ENCODE measurements at regions not wholly inside any gene's neighbourhood (a gene's known extent, or its start where the extent isn't known, plus 50 kb on each side); places are given as distances from the start of the nearest gene placed in this dataset.

DNA sequence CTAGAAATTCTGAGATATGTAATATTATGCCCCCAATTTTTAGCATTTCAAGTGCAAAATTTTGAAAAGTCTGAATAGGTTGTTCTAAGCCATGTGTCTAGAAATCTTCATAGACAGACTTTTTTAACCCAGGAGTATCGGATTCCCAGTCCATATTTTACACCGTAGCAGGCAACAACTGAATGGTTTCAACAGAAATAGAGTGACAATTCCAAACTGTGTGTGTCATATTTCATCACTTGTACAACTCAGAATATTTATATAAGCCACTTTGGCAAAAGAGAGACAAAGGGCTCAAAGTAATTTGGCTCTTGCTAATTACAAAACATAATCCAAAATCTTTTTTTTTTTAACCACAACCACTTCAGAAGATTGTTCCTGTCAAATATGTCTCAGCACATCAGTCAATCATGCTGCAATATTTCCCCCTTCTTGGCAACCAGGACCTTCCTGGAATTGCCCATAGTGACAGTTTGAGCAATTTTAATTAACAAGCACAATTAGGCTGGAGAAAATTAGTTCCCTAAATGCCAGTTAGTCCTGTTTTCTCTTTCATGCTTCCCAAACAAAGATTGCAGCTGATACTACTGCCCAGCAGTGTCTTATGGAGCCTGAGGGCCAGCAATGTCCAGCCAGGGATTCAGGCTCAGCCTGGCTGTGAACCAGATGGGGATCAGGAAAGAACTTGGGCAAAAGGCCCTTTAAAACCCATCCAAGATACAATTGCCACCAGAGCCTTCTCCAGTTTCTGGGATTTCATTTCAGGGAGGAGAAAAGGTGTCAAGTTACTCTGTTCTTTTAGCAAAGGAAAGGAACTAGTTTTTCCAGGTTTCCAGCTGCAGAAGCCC lies 533.3 kb upstream of the GHITM start:
- DNase-seq (ENCODE audit: insufficient read length) (no peak), FAIRE-seq (no peak)
- TF ChIP-seq POLR2A (IDR thresholded peaks at IDR 0.05; ENCODE audit: low read depth, low read length): no peak
- TF ChIP-seq POLR2AphosphoS5 (IDR thresholded peaks at IDR 0.05; ENCODE audit: low read depth, low read length): no peak
- no peak for TF ChIP-seq TAF1 (IDR thresholded peaks at IDR 0.05; ENCODE audit: borderline replicate concordance, low read depth, low read length)

DNA sequence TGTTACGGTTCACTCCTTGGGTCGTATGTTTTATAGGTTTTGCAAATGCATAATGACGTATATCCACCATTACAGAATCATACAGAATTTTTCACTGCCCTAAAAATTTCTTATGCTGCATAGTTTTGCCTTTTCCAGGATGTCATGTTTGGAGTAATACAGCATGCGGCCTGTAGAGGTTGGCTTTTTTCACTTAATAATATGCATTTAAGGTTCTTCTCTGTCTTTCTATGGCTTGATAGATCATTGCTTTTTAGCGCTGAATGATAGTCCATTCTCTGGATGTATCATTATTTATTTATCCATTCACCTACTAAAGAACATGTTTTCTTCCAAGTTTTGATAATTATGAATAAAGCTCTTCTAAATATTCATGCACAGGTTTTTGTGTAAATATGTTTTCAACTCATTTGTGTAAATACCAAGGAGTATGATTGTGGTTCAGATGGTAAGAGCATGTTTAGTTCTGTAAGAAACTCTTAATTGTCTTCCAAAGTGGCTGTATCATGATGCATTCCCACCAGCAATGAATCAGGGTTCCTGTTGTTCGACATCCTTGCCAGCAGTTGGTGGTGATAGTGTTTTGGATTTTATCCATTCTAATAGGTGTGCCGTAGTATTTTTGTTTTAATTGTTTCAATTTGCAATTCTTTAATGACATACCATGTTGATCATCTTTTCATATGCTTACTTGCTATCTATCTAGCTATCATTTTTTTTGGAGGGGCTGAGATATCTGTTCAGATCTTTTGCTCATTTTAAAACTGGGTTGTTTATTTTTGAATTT lies 531.2 kb upstream of the GHITM start:
- TF ChIP-seq TAF1 (IDR thresholded peaks at IDR 0.05; ENCODE audit: borderline replicate concordance, low read depth, low read length) (no peak), POLR2AphosphoS5 (IDR thresholded peaks at IDR 0.05; ENCODE audit: low read depth, low read length) (no peak)
- DNase-seq (ENCODE audit: insufficient read length) (no peak), FAIRE-seq (no peak)

DNA sequence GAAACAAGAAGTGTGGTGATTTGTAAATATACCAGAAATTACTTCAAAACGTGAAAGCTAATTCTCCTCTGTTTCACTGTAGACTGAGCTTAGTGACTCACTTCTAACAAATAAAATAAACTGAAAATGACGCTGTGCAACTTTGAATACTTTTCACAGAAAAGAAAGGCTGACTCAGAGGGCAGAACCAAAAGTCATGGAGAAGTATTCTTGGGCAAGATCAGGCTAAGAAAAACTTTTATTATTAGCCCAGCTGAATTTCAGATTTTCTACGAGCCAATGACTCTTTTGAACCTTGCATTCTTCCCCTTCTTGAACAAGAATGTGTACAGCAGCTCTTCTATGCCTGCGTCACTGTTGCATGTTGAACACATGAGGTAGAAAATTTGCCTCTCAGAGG lies 527.3 kb upstream of the GHITM start:
- no peak for DNase-seq (ENCODE audit: insufficient read length)
- no peak for FAIRE-seq
- TF ChIP-seq TAF1 (IDR thresholded peaks at IDR 0.05; ENCODE audit: borderline replicate concordance, low read depth, low read length): no peak
- no peak for TF ChIP-seq POLR2AphosphoS5 (IDR thresholded peaks at IDR 0.05; ENCODE audit: low read depth, low read length)
- TF ChIP-seq POLR2A (IDR thresholded peaks at IDR 0.05; ENCODE audit: low read depth, low read length): no peak

DNA sequence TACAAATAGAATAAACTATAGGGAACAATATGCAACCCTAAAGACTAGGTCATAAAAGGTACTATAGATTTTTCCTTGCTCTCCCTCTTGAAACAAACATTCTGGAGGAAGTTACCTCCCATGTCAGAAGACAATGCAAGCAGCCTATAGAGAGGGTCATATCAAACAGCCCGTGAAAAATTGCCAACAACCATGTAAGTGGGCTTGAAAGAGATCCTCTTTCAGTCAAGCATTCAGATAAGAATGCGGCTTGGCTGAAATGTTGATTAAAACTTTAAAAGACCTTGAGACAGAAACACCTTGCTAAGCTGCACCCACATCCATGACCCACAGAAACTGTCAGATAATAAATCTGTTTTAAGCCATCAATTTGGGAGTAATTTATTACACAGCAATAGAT lies 526.6 kb upstream of the GHITM start:
- DNase-seq (ENCODE audit: insufficient read length) (no peak), FAIRE-seq (no peak)
- no peak for TF ChIP-seq POLR2A (IDR thresholded peaks at IDR 0.05; ENCODE audit: low read depth, low read length)
- TF ChIP-seq TAF1 (IDR thresholded peaks at IDR 0.05; ENCODE audit: borderline replicate concordance, low read depth, low read length): no peak
- TF ChIP-seq POLR2AphosphoS5 (IDR thresholded peaks at IDR 0.05; ENCODE audit: low read depth, low read length): no peak

DNA sequence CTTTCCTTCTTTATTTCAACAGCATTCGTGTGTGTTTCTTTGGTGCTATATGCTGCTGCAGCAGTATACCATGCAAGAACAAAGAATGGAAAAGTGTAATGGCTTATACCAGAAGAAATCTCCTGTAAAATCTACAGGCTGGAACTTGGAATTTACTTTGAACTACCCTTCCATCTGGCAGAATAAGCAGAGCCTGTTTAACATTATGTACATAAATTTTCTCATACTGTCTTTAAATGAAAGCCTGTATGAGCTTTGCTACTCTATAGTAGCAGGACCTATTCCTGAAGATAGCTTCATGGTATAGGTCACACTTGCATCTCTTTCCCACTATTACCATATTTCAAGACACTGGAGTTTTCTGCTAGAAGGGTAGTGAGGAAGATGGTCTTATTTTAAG lies 522.1 kb upstream of the GHITM start:
- FAIRE-seq (no peak), DNase-seq (ENCODE audit: insufficient read length) (no peak)
- TF ChIP-seq POLR2AphosphoS5 (IDR thresholded peaks at IDR 0.05; ENCODE audit: low read depth, low read length) (no peak), POLR2A (IDR thresholded peaks at IDR 0.05; ENCODE audit: low read depth, low read length) (no peak), TAF1 (IDR thresholded peaks at IDR 0.05; ENCODE audit: borderline replicate concordance, low read depth, low read length) (no peak)

DNA sequence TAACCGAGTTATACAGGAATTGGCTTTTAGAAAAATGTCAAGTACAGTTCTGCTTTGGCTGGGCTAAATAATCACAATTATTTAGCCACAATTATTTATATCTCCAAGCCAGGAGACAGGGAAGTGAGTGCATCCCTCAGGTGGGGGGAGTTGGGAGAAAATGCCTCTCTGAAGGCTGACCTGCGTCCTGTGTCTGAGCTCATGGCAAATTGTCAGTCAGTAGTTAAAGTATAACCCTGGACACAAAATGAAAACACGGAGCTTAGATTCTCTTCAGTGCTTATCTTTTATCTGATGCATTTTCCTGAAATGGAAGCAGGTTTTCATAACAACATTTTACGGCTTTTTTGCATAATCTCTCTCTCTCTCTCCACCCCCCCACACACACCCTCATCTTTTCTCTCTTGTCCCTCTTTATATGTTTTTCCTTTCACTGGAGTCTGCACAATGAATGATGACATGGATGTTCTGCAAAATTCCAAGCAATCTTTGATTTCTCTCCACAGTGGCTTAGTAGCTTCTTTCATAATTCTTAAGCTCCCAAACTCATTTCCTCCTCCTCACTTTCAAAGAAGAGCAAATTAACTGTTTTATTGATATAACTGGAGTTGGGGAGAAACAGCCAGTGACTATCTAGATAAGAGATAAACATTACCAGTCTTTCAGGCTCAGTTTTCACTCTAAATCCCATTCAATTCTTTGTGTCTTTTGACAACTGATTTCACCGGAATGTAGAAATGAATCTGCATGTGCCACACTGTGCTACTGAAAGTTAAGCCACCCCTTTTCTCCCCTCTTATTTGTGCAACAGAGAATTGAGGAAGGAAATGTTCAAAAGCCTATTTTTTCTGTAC lies 521.4 kb upstream of the GHITM start:
- FAIRE-seq (no peak), DNase-seq (ENCODE audit: insufficient read length) (no peak)
- no peak for TF ChIP-seq POLR2AphosphoS5 (IDR thresholded peaks at IDR 0.05; ENCODE audit: low read depth, low read length)
- TF ChIP-seq TAF1 (IDR thresholded peaks at IDR 0.05; ENCODE audit: borderline replicate concordance, low read depth, low read length): no peak
- TF ChIP-seq POLR2A (IDR thresholded peaks at IDR 0.05; ENCODE audit: low read depth, low read length): no peak

DNA sequence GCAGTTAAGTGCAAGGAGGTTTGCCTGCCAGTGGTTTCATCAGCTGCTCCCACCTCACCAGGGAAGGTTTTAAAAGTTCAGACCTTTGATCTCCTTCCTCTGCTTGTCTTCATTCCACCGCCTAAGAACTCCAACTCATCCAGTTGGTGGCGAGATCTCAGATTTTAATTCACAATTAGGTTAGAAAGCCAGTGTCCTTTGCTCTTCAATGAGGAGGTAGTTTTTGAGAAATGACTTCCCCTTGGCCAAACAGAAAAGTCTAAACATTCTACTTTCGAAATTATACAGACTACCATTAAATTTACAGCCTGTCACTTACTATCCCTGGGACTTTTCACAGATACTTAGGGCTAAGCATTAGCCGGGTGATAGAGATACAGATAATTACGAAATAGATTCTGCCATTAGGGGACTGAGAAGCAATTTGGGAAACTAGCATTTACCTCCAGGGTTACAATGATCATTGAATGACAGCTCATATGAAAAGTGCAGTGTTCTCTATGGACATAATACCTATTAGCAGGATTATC lies 513.4 kb upstream of the GHITM start:
- DNase-seq (ENCODE audit: insufficient read length) (no peak), FAIRE-seq (no peak)
- TF ChIP-seq TAF1 (IDR thresholded peaks at IDR 0.05; ENCODE audit: borderline replicate concordance, low read depth, low read length) (no peak), POLR2AphosphoS5 (IDR thresholded peaks at IDR 0.05; ENCODE audit: low read depth, low read length) (no peak), POLR2A (IDR thresholded peaks at IDR 0.05; ENCODE audit: low read depth, low read length) (no peak)

DNA sequence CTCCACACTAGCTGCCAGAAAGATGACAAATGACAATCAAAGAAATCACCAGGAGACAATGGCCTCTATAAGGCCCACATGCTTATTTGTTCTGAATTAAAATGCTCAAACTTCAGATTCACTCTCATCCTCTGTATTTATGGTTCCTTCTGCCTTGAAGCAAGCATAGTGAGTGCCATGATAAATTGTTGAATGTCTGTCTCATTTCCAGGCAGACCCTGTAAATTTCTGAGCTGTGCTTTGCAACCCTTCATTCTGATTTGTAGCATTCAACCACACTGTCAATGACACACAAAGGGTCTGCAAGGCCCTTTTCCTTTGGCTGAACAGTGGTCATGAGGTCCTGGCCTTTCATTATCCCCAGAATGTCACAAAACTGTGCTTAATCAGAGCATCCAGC lies 506.6 kb upstream of the GHITM start:
- DNase-seq (ENCODE audit: insufficient read length): no peak
- TF ChIP-seq TAF1 (IDR thresholded peaks at IDR 0.05; ENCODE audit: borderline replicate concordance, low read depth, low read length) (no peak), POLR2A (IDR thresholded peaks at IDR 0.05; ENCODE audit: low read depth, low read length) (no peak), POLR2AphosphoS5 (IDR thresholded peaks at IDR 0.05; ENCODE audit: low read depth, low read length) (no peak)
- FAIRE-seq: no peak

DNA sequence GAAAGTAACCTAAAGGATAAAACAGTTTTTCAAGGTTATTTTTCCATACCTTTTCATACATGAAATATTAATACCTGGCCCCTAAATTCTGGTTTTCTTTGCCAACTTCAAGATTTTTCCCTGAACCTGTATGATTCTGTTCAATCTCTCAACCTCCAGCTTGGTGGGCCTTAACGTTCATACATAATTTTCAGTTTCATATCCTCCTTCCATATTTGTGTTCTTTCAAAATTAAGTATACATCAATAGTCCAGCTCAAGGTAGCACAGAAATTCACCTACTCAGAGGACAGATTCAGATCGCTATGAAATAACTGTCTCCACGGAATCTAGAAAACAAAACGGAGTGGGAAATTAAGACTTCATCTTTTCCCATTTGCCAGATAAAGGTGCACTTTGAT lies 505.8 kb upstream of the GHITM start:
- FAIRE-seq: no peak
- TF ChIP-seq TAF1 (IDR thresholded peaks at IDR 0.05; ENCODE audit: borderline replicate concordance, low read depth, low read length) (no peak), POLR2A (IDR thresholded peaks at IDR 0.05; ENCODE audit: low read depth, low read length) (no peak), POLR2AphosphoS5 (IDR thresholded peaks at IDR 0.05; ENCODE audit: low read depth, low read length) (no peak)
- DNase-seq (ENCODE audit: insufficient read length): no peak

DNA sequence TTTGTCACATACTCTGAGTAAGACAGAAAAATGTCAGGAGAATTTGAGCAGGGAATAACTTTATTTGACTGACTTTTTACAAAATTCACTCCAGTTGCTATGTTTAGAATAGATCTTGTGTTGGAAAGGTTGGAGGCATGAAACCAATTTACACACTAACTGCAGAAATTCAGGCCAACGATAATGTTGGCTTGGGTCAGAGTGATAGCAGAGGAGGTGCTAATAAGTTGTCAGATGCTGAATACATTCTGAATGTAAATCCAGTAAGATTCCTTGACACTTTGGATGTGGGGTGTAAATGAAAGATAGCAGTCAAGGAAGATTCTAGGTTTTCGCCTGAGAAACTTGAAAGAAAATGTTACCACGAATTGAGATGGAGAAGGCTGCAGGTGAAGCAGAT lies 502.5 kb upstream of the GHITM start:
- FAIRE-seq (peak; percentile 60), DNase-seq (ENCODE audit: insufficient read length) (no peak)
- no peak for TF ChIP-seq POLR2AphosphoS5 (IDR thresholded peaks at IDR 0.05; ENCODE audit: low read depth, low read length)
- TF ChIP-seq POLR2A (IDR thresholded peaks at IDR 0.05; ENCODE audit: low read depth, low read length): no peak
- TF ChIP-seq TAF1 (IDR thresholded peaks at IDR 0.05; ENCODE audit: borderline replicate concordance, low read depth, low read length): no peak

DNA sequence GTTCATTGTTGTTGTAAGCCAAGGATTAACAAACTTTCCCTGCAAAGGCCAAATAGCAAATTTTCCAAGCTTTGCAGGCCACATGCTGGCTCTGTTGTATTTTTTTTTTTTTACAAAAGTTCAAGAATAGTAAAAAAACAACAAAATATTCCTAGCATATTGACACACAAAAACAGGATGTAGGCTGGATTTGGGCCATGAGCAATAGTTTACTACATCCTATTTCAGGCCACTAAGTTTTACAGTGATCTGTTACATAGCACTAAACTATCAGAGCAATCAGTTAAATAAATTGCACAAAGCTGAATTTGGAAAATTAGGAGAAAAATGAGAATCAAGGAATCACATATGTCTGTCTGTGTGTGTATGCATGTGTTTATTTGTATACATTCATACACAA lies 491.8 kb upstream of the GHITM start:
- TF ChIP-seq POLR2A (IDR thresholded peaks at IDR 0.05; ENCODE audit: low read depth, low read length) (no peak), TAF1 (IDR thresholded peaks at IDR 0.05; ENCODE audit: borderline replicate concordance, low read depth, low read length) (no peak), POLR2AphosphoS5 (IDR thresholded peaks at IDR 0.05; ENCODE audit: low read depth, low read length) (no peak)
- FAIRE-seq: no peak

More for the DNA sequence above, 491.8 kb upstream of the GHITM start:
- no peak for DNase-seq (ENCODE audit: insufficient read length)
